GM23338 (cell line): ENCODE measurements at regions not wholly inside any gene's neighbourhood (a gene's known extent, or its start where the extent isn't known, plus 50 kb on each side); places are given as distances from the start of the nearest gene placed in this dataset.

Experiments used
- ATAC-seq: fragments of 200-7000 bp; cut with Tn5 transposase; 3 replicates; pipeline ENCODE4 v1.9.1; 2020
- DNase-seq: peaks from one replicate; pipeline ENCODE4 v3.0.0-alpha.2; 2015; ENCODE audit warnings: low spot score
- H2AFZ ChIP-seq: fragments of 200-600 bp; sonication (generic); 2 replicates; pipeline ENCODE4 v1.8.0; 2016; ENCODE audit warnings: antibody characterized with exemption, mild to moderate bottlenecking, moderate library complexity
- H3F3A ChIP-seq: fragments of 200-600 bp; sonication (generic); replicated peaks from 2 replicates; pipeline ENCODE4 v1.8.0; 2017; ENCODE audit warnings: antibody characterized with exemption, mixed run types, low read depth
- H3K27ac ChIP-seq: fragments of 200-600 bp; sonication (generic); 2 replicates; pipeline ENCODE4 v1.6.1; 2016; ENCODE audit warnings: low read depth
- H3K27me3 ChIP-seq: fragments of 200-600 bp; sonication (generic); 2 replicates; pipeline ENCODE4 v1.8.0; 2016; ENCODE audit warnings: mild to moderate bottlenecking, mixed run types, moderate library complexity; ENCODE audit not compliant: insufficient read depth
- H3K36me3 ChIP-seq: fragments of 200-600 bp; sonication (generic); 2 replicates; pipeline ENCODE4 v1.8.0; 2016; ENCODE audit warnings: mild to moderate bottlenecking; ENCODE audit not compliant: insufficient read depth
- H3K4me1 ChIP-seq: fragments of 200-600 bp; sonication (generic); 2 replicates; pipeline ENCODE4 v1.8.0; 2016; ENCODE audit warnings: mild to moderate bottlenecking, moderate library complexity; ENCODE audit not compliant: insufficient read depth
- H3K4me2 ChIP-seq: fragments of 200-600 bp; sonication (generic); 2 replicates; pipeline ENCODE4 v1.7.1; 2017; ENCODE audit warnings: mixed run types
- H3K4me3 ChIP-seq: fragments of 200-600 bp; sonication (generic); 2 replicates; pipeline ENCODE4 v1.6.1; 2016; ENCODE audit warnings: mixed run types
- H3K79me2 ChIP-seq: fragments of 200-600 bp; sonication (generic); replicated peaks from 2 replicates; pipeline ENCODE4 v1.8.0; 2017; ENCODE audit warnings: mild to moderate bottlenecking; ENCODE audit not compliant: insufficient read depth
- H3K9me2 ChIP-seq: fragments of 200-600 bp; sonication (generic); 2 replicates; pipeline ENCODE4 v1.8.0; 2017; ENCODE audit not compliant: insufficient read depth
- H4K20me1 ChIP-seq: fragments of 200-600 bp; sonication (generic); replicated peaks from 2 replicates; pipeline ENCODE4 v1.8.0; 2017; ENCODE audit warnings: mild to moderate bottlenecking; ENCODE audit not compliant: insufficient read depth
- H3K27ac Mint-ChIP-seq: 2 replicates; pipeline ENCODE4 v1.8.0; 2020; ENCODE audit warnings: inconsistent platforms, mild to moderate bottlenecking, moderate library complexity, mixed read lengths
- H3K27me3 Mint-ChIP-seq: 3 replicates; pipeline ENCODE4 v1.8.0; 2022; ENCODE audit warnings: low read depth, mild to moderate bottlenecking, moderate library complexity, mixed read lengths, inconsistent platforms; ENCODE audit not compliant: insufficient read depth, poor library complexity
- H3K36me3 Mint-ChIP-seq: 3 replicates; pipeline ENCODE4 v1.8.0; 2021; ENCODE audit warnings: low read depth, mild to moderate bottlenecking, inconsistent platforms, moderate library complexity, mixed read lengths
- H3K4me1 Mint-ChIP-seq: 3 replicates; pipeline ENCODE4 v1.8.0; 2020; ENCODE audit warnings: mild to moderate bottlenecking, inconsistent platforms, mixed read lengths
- H3K4me3 Mint-ChIP-seq: 3 replicates; pipeline ENCODE4 v1.8.0; 2021; ENCODE audit warnings: moderate library complexity, mild to moderate bottlenecking, inconsistent platforms, mixed read lengths
- H3K9me3 Mint-ChIP-seq: 3 replicates; pipeline ENCODE4 v1.8.0; 2020; ENCODE audit warnings: moderate library complexity, mild to moderate bottlenecking, inconsistent platforms, mixed read lengths
- CREB1 ChIP-seq: fragments of 250-450 bp; sonication (Bioruptor Pico); IDR thresholded peaks from 2 replicates; pipeline ENCODE4 v1.5.0; 2020; ENCODE audit warnings: low read depth, mild to moderate bottlenecking, moderate library complexity
- EZH2 ChIP-seq: fragments of 200-600 bp; sonication (generic); IDR thresholded peaks from one replicate; pipeline ENCODE4 v1.8.0; 2017; ENCODE audit warnings: antibody characterized with exemption, mild to moderate bottlenecking, low read depth; ENCODE audit not compliant: unreplicated experiment
- EZH2phosphoT487 ChIP-seq: fragments of 200-600 bp; sonication (generic); IDR thresholded peaks from one replicate; pipeline ENCODE4 v1.8.1; 2018; ENCODE audit warnings: antibody characterized with exemption; ENCODE audit not compliant: unreplicated experiment
- NANOG ChIP-seq: IDR thresholded peaks from 2 replicates; pipeline ENCODE4 v1.6.1; 2016; ENCODE audit warnings: antibody characterized with exemption, borderline replicate concordance
- POLR2AphosphoS5 ChIP-seq: IDR thresholded peaks from 2 replicates; pipeline ENCODE4 v1.6.1; 2016; ENCODE audit warnings: antibody characterized with exemption, low read depth
- ZNF114 ChIP-seq: fragments of 250-450 bp; sonication (Bioruptor Pico); IDR thresholded peaks from 2 replicates; pipeline ENCODE4 v1.5.0; 2020; ENCODE audit warnings: mild to moderate bottlenecking, moderate library complexity
- ZNF331 ChIP-seq: fragments of 250-450 bp; sonication (Bioruptor Pico); IDR thresholded peaks from 2 replicates; pipeline ENCODE4 v1.5.0; 2020; ENCODE audit warnings: low read depth, mild to moderate bottlenecking, moderate library complexity
- TF ChIP-seq, protein P1 (sequence below): IDR thresholded peaks from one replicate; pipeline ENCODE4 v1.6.1; 2018; ENCODE audit warnings: antibody characterized with exemption; ENCODE audit not compliant: unreplicated experiment
- TF ChIP-seq, protein P2 (sequence below): fragments of 250-450 bp; sonication (Bioruptor Pico); IDR thresholded peaks from 2 replicates; pipeline ENCODE4 v1.5.0; 2020; ENCODE audit warnings: mild to moderate bottlenecking, moderate library complexity

- no peak overlapping the region for H3K4me3 Mint-ChIP-seq
- Histone ChIP-seq H3K4me3 (no peak overlapping the region), H3K79me2 (no peaks in the 10 kb centered on the region), H3F3A (no peaks in the 10 kb centered on the region), H2AFZ (no peak overlapping the region), H3K4me1 (no peaks in the 10 kb centered on the region), H3K9me2 (no peaks in the 10 kb centered on the region), H3K4me2 (no peak overlapping the region), H3K27ac (no peak overlapping the region), H3K36me3 (no peaks in the 10 kb centered on the region), H3K27me3 (no peaks in the 10 kb centered on the region), H4K20me1 (no peaks in the 10 kb centered on the region)
- no peaks in the 10 kb centered on the region; the same call in 2 of the 3 replicates for H3K4me1 Mint-ChIP-seq
- no peak for ATAC-seq
- no peak overlapping the region for H3K27ac Mint-ChIP-seq
- DNase-seq = no peak
- peaks cover 12% of the 10 kb centered on the region for H3K27me3 Mint-ChIP-seq
- peaks cover 6% of the 10 kb centered on the region; the same call in 2 of the 3 replicates for H3K36me3 Mint-ChIP-seq
- TF ChIP-seq, protein P1, sequence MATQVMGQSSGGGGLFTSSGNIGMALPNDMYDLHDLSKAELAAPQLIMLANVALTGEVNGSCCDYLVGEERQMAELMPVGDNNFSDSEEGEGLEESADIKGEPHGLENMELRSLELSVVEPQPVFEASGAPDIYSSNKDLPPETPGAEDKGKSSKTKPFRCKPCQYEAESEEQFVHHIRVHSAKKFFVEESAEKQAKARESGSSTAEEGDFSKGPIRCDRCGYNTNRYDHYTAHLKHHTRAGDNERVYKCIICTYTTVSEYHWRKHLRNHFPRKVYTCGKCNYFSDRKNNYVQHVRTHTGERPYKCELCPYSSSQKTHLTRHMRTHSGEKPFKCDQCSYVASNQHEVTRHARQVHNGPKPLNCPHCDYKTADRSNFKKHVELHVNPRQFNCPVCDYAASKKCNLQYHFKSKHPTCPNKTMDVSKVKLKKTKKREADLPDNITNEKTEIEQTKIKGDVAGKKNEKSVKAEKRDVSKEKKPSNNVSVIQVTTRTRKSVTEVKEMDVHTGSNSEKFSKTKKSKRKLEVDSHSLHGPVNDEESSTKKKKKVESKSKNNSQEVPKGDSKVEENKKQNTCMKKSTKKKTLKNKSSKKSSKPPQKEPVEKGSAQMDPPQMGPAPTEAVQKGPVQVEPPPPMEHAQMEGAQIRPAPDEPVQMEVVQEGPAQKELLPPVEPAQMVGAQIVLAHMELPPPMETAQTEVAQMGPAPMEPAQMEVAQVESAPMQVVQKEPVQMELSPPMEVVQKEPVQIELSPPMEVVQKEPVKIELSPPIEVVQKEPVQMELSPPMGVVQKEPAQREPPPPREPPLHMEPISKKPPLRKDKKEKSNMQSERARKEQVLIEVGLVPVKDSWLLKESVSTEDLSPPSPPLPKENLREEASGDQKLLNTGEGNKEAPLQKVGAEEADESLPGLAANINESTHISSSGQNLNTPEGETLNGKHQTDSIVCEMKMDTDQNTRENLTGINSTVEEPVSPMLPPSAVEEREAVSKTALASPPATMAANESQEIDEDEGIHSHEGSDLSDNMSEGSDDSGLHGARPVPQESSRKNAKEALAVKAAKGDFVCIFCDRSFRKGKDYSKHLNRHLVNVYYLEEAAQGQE = no peak
- TF ChIP-seq NANOG = no peak
- TF ChIP-seq CREB1 (CRISPR knock-in tag) = no peak
- H3K9me3 Mint-ChIP-seq = peaks cover 8% of the 10 kb centered on the region
Measured at GRCh38 chr20:60632391-60633262, 619.4 kb upstream of the CDH4 start.

- Histone ChIP-seq H3K9me2 (no peaks in the 10 kb centered on the region), H3K27me3 (no peaks in the 10 kb centered on the region), H2AFZ (no peak overlapping the region), H3K4me2 (no peak overlapping the region), H3K27ac (no peak overlapping the region), H3K79me2 (no peaks in the 10 kb centered on the region), H3K36me3 (no peaks in the 10 kb centered on the region), H3F3A (no peaks in the 10 kb centered on the region), H4K20me1 (no peaks in the 10 kb centered on the region), H3K4me3 (no peak overlapping the region), H3K4me1 (no peaks in the 10 kb centered on the region)
- Mint-ChIP-seq H3K27me3 (peaks cover 12% of the 10 kb centered on the region), H3K4me3 (no peak overlapping the region), H3K27ac (no peak overlapping the region), H3K36me3 (0 out of 3 replicates have a peak, but pooled peaks cover 3% of the 10 kb centered on the region), H3K9me3 (peaks cover 8% of the 10 kb centered on the region), H3K4me1 (no peaks in the 10 kb centered on the region)
- DNase-seq (no peak), ATAC-seq (no peak)
- TF ChIP-seq EZH2 = no peak
- TF ChIP-seq, protein P2, sequence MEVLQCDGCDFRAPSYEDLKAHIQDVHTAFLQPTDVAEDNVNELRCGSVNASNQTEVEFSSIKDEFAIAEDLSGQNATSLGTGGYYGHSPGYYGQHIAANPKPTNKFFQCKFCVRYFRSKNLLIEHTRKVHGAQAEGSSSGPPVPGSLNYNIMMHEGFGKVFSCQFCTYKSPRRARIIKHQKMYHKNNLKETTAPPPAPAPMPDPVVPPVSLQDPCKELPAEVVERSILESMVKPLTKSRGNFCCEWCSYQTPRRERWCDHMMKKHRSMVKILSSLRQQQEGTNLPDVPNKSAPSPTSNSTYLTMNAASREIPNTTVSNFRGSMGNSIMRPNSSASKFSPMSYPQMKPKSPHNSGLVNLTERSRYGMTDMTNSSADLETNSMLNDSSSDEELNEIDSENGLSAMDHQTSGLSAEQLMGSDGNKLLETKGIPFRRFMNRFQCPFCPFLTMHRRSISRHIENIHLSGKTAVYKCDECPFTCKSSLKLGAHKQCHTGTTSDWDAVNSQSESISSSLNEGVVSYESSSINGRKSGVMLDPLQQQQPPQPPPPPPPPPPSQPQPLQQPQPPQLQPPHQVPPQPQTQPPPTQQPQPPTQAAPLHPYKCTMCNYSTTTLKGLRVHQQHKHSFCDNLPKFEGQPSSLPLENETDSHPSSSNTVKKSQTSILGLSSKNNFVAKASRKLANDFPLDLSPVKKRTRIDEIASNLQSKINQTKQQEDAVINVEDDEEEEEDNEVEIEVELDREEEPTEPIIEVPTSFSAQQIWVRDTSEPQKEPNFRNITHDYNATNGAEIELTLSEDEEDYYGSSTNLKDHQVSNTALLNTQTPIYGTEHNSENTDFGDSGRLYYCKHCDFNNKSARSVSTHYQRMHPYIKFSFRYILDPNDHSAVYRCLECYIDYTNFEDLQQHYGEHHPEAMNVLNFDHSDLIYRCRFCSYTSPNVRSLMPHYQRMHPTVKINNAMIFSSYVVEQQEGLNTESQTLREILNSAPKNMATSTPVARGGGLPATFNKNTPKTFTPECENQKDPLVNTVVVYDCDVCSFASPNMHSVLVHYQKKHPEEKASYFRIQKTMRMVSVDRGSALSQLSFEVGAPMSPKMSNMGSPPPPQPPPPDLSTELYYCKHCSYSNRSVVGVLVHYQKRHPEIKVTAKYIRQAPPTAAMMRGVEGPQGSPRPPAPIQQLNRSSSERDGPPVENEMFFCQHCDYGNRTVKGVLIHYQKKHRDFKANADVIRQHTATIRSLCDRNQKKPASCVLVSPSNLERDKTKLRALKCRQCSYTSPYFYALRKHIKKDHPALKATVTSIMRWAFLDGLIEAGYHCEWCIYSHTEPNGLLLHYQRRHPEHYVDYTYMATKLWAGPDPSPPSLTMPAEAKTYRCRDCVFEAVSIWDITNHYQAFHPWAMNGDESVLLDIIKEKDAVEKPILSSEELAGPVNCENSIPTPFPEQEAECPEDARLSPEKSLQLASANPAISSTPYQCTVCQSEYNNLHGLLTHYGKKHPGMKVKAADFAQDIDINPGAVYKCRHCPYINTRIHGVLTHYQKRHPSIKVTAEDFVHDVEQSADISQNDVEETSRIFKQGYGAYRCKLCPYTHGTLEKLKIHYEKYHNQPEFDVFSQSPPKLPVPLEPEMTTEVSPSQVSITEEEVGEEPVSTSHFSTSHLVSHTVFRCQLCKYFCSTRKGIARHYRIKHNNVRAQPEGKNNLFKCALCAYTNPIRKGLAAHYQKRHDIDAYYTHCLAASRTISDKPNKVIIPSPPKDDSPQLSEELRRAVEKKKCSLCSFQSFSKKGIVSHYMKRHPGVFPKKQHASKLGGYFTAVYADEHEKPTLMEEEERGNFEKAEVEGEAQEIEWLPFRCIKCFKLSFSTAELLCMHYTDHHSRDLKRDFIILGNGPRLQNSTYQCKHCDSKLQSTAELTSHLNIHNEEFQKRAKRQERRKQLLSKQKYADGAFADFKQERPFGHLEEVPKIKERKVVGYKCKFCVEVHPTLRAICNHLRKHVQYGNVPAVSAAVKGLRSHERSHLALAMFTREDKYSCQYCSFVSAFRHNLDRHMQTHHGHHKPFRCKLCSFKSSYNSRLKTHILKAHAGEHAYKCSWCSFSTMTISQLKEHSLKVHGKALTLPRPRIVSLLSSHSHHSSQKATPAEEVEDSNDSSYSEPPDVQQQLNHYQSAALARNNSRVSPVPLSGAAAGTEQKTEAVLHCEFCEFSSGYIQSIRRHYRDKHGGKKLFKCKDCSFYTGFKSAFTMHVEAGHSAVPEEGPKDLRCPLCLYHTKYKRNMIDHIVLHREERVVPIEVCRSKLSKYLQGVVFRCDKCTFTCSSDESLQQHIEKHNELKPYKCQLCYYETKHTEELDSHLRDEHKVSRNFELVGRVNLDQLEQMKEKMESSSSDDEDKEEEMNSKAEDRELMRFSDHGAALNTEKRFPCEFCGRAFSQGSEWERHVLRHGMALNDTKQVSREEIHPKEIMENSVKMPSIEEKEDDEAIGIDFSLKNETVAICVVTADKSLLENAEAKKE (CRISPR knock-in tag) = no peak
- no peak for TF ChIP-seq ZNF331 (CRISPR knock-in tag)
- no peak for TF ChIP-seq EZH2phosphoT487
- no peak for TF ChIP-seq CREB1 (CRISPR knock-in tag)
- TF ChIP-seq NANOG = no peak
- TF ChIP-seq POLR2AphosphoS5 = no peak
- TF ChIP-seq ZNF114 = no peak
Measured at GRCh38 chr20:60634491-60635172, 617.4 kb upstream of the CDH4 start.
